HG02973 (cell line): ENCODE measurements at regions not wholly inside any gene's neighbourhood (a gene's known extent, or its start where the extent isn't known, plus 50 kb on each side); places are given as distances from the start of the nearest gene placed in this dataset.
"Not testable (repeated sequence)": the region's sequence is repeated elsewhere in the genome, so short reads cannot be mapped to it uniquely, and the experiment has no call there.

Experiments
- ATAC-seq: cut with Tn5 transposase; IDR thresholded peaks from one replicate; pipeline ENCODE4 v1.9.1; 2021; ENCODE audit warnings: moderate library complexity; ENCODE audit not compliant: unreplicated experiment

DNA sequence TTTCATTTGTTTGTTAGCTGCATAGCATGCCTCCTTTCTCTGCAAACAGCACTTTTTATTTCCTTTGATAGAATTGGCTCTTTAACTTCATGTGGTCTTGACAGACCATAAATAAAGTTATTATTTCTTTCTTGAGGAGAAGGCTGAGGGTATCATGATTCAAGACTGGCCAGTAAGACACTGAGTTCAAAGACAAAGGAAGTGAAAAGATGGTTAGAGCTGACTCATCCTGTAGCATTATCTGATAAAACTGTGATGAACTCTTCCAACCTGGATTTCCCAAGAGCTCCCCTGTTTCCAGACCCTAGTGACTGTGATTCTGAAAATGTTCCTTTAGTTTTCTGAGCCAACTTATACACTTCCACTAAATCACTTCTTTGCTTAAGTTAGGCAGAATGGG is 179.3 kb upstream of the FAT3 start:
- ATAC-seq: no peak

DNA sequence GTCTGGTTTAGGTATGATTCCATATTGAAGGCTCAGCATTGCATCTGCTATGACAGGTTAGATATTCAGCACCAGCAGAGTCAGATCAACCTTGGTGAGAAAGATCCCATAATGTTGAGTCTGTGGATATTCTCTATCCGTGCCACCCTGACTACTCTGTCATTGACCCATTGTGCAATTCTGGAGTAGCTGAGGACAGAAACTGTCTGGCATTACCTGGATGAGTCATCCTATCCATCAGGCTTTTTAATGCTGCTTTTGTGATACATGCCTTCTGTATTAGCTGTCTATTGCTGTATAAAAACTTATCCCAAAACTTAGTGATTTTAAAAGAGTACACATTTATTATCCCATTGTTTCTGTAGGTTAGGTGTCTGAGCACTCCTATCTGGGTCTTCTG is 189.1 kb upstream of the FAT3 start:
- ATAC-seq: no peak

DNA sequence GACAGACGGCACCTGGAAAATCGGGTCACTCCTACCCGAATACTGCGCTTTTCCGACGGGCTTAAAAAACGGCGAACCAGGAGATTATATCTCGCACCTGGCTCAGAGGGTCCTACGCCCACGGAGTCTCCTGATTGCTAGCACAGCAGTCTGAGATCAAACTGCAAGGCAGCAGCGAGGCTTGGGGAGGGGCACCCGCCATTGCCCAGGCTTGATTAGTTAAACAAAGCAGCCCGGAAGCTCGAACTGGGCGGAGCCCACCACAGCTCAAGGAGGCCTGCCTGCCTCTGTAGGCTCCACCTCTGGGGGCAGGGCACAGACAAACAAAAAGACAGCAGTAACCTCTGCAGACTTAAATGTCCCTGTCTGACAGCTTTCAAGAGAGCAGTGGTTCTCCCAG is 197.5 kb upstream of the FAT3 start:
- ATAC-seq: not testable (repeated sequence)

DNA sequence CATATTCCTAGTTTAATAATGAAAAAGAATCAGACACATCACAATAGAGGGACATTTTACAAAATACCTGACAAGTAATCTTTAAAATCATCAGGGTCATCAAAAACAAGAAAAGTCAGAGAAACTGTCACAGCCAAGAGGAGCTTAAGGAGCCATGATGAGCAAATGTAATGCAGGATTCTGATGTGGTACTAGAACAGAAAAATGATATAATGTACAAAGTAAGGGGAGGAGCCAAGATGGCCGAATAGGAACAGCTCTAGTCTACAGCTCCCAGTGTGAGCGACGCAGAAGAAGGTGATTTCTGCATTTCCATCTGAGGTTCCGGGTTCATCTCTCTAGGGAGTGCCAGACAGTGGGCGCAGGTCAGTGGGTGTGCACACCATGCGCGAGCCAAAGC is 198.0 kb upstream of the FAT3 start:
- no peak for ATAC-seq

DNA sequence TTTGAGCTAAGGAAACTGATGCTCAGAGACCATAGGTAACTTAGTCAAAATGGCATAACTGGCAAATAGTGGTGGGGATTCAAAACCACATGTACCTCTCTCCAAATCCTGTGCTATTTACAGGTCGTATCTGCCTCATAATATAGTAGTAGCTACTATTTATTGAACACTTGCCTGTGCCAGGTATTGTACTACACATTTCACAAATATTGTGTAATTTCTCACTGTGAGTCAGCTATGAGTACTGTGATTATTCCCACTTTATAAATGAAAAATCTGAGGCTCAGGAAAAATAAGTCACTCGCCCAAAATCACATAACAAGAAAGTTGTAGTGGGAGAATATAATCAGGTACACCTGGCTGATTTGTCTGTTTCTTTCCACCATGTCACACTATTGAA is 199.8 kb upstream of the FAT3 start:
- ATAC-seq: no peak

DNA sequence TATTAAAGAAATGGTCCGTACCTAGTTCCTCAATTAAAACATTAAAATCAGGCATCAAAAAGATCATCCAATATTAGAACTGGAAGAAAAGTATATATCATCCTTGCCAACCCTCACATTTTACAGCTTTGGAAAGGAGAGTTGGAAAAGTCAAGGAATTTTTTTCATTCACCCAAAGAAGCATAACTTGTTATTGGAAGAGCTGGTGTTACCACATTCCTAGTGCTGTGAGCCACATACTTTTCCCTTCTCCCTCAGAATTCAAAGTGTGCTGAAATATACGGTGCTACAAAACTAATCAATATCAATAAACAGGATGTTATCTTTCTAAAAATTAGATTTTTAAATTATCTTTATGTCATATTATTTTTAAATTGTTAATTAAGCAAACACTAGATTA is 202.1 kb upstream of the FAT3 start:
- ATAC-seq: no peak

DNA sequence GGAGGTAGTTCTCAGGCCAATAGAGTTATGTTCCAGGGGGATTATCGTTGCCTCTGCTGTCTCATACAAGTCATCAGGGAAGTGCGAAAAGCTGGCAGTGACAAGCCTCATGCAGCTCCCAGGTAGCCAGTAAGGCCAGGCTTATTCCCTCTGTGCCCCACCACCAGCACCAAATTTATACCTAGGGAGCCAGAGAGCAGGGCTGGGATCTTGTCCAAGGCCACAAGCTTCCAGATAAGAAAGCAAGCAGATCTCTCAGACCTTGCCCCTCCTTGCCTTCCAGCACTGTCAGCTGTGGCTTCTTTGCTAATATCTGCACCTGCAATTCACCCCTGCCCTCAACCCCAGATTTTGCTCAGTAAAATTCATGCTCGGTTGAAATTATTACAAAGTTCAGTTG is 206.3 kb upstream of the FAT3 start:
- no peak for ATAC-seq

DNA sequence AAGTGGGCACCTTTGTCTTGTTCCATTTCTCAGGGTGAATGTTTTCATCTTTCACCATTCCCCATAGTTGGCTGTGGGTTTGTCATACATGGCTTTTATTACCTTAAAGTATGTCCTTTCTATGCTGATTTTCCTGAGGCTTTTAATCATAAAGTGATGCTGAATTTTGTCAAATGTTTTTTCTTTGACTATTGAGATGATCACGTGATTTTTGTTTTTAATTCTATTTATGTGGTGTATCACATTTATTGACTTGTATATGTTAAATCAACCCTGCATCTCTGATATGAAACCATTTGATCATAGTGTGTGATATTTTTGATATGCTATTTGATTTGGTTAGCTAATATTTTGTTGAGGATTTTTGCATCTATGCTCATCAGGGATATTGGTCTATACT is 216.4 kb upstream of the FAT3 start:
- ATAC-seq: no peak

DNA sequence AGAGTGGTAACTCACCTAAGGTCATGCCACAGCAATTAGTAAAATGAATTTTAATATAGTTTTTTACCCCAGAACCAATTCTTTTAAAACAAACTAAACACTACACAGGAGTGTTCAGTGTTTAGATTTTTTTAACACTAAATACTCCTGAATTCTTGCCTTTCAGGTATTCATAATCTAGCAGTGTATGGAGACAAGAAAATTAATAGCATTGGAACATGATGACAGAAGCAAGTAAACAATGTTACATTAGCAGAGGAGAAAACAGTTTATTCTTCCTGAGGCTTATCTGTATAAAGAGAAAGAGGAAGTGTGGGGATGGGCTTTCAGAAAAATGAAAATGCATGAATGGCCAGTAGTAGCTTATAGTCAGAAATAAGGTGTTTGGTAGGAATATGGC is 222.1 kb upstream of the FAT3 start:
- ATAC-seq: no peak

DNA sequence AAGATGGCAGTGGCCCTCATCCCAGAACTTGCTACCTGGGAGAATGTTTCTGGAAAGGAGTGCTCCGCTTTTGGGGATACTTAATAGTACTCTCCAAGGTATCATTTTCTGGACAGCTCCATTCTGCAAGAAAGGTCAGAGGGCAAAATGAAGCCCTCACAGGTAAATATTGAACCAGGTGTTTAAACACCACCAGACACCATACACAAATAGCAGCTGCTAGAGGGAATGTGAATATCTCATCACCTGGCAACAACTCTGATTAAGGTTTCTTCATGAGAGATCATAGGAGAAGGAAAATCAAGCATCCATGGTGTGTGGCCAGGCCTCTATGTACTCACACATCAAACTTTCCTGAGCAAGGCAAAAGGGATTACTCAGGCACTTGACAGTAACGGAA is 226.1 kb upstream of the FAT3 start:
- ATAC-seq: no peak

DNA sequence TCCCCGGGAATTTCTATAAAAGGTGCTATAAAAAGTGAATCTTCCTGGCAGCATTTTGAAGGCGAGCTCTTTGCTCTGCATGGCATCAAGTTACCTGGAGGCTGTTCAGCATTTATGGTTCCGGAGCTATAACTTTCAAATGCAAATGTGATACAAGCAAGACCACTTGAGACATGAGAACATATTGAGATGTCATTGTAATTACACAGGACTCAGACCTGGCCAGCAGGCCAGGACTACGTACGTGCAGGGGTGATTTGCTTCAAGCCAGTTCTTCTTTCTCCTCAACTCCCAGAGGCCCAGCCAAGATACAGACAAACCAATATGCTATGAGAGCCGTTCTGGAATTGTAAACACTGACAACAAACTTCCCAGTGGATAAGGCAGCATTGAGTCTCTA is 227.4 kb upstream of the FAT3 start:
- no peak for ATAC-seq

DNA sequence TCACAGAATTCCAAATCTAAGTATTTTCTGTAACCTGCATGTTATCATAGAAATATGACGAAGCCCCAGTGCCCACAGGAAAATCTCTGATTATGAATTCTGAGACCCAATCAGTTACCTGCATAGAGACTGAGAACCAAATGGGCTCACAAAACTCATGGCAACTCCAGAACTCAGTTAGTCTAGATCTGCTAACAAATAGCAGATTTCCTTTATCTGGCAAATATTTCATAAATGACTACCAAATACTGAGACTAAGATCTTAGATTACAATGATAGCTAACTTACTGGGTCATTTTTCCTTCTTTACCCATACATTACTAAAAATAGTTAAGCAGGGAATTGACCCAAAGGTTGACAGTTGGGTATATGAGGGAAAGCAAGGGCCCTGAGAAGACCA is 228.1 kb upstream of the FAT3 start:
- no peak for ATAC-seq

DNA sequence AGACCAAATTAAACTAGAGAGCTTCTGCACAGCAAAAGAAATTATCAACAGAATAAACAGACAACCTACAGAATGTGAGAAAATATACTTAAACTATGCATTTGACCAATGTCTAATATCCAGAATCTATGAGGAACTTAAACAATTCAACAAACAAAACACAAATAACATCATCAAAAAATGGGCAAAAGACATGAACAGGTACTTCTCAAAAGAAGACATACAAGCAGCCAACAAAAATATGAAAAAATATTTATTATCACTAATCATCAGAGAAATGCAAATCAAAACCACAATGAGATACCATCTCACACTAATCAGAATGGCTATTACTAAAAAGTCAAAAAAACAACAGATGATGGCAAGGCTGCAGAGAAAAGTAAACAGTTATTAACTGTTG is 236.2 kb upstream of the FAT3 start:
- ATAC-seq: not testable (repeated sequence)

DNA sequence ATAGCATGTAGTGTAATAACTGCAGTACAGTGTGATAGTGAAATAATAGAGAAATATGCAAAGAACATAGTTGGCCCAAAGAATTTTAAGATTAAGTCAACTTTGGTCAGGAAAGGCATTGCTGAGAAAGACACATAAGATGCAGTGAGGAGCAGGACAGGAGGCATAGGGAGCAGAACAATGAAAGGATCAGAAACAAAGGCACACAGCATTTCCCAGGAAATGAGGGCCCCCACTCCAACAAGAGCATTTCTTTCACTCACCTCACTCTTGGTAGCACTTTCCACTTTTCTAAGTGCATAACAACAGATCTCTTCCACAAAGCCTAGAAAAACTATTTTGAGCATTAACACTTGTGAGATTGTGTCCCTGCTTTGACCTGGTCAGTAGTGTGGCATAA is 238.4 kb upstream of the FAT3 start:
- no peak for ATAC-seq

DNA sequence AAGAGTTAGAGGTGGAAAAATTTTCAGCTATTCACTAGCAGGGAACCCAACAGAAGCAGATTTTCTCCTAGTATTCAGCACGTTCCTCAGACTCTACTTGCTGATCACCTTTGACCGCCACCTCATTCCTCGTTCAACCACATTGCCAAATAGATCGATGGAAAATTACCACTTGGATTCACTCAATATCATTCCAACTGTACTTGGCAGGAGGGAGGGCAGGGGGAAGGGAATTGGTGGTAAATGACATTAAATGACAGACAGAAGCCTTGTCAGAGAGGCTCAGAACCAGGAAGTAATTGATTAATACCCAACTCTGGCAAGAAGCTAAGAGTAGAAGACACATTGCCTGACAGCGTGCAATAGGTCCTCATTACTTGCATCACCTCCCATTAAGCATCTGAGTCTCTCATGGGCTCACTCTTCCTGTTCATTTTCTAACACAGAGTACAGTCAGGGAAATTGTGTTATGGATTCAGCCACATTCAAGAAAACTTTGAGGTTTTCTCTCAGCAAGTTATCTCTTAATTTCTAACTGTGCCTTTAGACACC is 240.5 kb upstream of the FAT3 start:
- no peak for ATAC-seq

DNA sequence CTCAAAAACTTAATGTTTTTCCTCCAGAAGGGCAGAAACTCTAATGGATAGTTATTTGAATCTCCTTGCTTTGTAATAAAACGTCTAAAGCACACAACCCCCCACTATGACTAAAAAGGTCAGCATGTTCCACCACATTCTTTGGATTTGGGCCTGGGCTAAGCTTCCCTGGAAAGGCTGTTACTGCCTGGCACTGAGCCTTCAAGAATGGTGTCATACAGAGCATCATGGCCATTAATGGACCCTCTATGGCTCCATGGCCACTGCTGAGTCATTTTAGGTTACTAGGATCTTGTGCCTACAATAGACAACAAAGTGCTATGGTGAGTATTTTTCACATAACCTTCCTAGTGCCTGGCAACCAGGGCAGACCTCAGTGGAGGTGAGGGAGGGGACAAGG is 242.6 kb upstream of the FAT3 start:
- ATAC-seq: no peak

DNA sequence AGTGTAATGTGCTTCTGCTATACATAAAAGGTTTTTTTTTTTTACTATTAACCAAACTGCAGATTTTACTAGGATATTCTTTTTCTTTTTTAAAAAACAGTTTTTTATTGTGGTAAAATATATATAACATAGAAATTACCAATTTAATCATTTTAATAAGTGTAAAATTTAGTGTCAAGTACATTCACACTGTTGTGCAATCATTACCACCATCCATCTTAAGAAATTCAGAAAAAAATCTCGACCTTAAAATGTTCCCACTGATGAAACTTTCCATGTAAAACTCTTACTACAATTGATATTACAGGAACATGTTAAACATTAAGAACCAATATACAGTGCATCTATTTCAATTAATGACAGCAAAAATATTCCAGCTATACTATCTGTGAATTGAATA is 244.8 kb upstream of the FAT3 start:
- no peak for ATAC-seq

DNA sequence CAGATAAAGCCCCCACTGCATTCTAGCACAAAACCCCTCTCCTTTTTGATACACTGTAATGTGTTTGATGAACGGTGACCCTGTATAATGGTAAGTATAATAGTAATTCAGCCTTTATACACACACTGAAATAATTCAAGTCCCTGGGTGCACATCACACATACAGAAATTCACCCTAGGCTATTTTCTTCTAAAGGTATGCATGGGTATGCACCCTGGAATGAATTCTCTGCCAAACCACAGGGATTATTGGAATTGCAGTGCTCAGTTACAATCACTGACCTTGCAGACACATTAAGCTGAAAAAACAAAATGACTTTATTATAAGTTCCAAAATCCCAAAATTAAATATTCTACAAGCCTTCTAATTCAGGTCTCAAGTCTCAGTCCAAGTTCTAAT is 245.9 kb upstream of the FAT3 start:
- ATAC-seq: no peak

DNA sequence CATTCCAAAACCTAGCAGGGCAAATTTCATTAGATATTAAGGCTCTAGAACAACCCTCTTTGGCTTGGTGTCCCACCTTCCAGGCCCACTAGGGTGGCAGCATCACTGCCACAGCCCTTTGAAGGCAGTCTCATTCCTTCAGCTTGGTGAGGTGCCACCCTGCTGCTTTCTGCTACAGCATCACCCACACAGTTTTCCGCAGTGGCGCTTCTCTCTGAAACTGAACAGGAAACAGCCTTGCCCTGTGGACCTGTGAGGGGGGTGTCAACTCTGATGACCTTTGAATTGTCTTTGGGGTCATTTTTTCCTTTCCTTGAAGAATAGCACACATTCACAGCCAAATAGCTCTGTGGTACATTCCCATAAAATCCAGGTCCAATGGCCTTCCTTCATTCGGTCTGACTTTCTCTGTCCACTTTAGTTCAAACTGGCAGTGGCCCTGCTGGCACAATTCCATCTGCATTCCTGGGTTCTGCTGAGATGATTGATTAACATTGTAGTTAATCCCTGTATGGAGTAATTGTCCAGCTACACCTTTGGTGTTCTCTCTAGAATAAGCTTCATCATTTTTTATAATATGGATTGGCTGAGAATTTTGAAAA is 251.9 kb upstream of the FAT3 start:
- ATAC-seq: no peak

DNA sequence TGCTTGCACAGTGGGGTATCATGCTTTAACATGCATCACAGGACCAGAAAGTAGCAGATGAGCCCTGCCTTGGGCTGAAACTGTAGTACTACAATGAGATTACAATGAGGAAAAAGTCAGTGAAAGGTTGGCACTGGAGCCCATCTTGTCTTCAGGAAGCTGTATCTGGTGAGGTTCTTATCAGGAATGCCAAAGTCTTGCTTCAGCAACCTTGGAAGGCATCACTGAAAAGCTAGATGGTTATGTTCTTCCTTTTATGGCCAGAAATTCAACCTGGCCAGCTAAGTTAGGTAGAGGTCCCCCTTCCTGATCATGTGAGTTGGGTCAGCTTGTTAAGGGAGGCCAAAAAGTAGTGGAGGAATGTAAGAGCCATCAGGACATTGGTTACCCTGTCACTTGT is 254.0 kb upstream of the FAT3 start:
- no peak for ATAC-seq

DNA sequence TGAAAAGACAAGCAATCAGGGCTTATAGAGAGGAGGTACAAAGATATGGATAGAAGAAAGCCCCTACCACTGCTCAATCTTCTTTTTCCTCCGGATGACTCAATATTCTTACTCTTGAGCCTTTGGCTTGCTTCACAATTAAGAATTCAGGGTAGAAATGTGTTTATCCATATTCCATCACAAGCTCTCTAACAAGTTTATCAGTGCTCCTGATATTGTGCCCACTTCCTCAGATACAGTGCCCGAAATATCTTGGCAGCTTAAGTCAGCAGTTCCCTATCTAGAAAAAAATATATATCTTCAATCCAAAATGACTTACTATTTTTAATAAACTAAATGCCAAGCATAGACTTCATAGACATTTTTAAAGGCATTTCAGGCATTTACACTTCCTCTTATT is 255.1 kb upstream of the FAT3 start:
- ATAC-seq: no peak

DNA sequence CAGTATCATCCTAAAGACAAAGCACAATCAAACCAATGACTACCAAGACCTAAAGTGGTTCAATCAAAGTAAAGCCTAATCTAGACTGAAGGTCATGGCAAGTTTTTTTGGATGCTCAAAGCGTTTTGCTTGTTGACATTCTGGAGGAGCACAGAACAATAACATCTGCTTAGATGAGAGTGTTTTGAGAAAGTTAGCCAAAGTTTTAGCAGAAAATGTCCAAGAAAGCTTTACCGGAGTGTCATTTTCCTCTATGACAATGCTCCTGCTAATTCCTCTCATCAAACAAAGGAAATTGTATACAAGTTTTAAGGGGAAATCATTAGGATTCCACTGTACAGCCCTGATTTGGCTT is 256.9 kb upstream of the FAT3 start:
- no peak for ATAC-seq

DNA sequence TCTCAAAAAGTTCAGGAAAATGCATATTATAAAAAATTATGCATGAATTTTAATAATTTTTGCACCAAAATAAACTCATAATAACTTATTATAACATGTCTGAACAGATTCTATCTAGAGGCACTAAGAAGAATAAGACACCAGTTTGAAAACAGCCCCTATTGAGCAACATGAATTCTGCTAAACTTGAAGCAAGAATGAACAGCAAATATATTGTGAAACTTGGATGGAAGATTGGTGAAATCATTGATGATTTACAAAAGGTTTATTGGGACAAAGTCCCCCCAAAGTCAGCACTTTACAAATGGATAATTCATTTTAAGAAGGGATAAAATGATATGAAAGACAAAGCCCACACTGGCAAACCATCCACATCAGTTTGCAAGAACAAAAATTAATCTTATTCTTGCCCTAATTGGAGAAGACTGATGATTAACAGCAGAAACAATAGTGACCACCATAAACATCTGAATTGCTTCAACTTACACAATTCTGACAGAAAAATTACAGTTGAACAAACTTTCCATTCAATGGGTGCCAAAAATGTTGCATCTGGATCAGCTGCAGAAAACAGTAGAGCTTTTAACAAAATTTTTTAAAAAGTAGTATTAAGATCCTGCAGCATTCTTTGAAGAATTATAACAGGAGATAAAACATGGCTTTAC is 257.5 kb upstream of the FAT3 start:
- no peak for ATAC-seq
